HG03442 (cell line): ENCODE measurements at regions not wholly inside any gene's neighbourhood (a gene's known extent, or its start where the extent isn't known, plus 50 kb on each side); places are given as distances from the start of the nearest gene placed in this dataset.
"Not testable (repeated sequence)": the region's sequence is repeated elsewhere in the genome, so short reads cannot be mapped to it uniquely, and the experiment has no call there.

Source experiments
- ATAC-seq: cut with Tn5 transposase; IDR thresholded peaks from one replicate; pipeline ENCODE4 v1.9.1; 2021; ENCODE audit warnings: mild to moderate bottlenecking, moderate library complexity; ENCODE audit not compliant: unreplicated experiment

- no peak for ATAC-seq
These were observed 453.1 kb downstream of the TMEM121 start for GRCh38 chr14:105979446-105979845.

- no peak for ATAC-seq
These were observed 453.8 kb downstream of the TMEM121 start for GRCh38 chr14:105980224-105980623.

GRCh38 chr14:105981517-105982302 is 455.3 kb downstream of the TMEM121 start:
- not testable (repeated sequence) for ATAC-seq

- ATAC-seq = no peak
These were observed 456.3 kb downstream of the TMEM121 start for GRCh38 chr14:105982664-105983063.

GRCh38 chr14:105986894-105987284 is 460.5 kb downstream of the TMEM121 start:
- no peak for ATAC-seq

GRCh38 chr14:105987563-105987962 is 461.2 kb downstream of the TMEM121 start:
- ATAC-seq = no peak

GRCh38 chr14:105989566-105990302 is 463.4 kb downstream of the TMEM121 start:
- ATAC-seq = no peak

GRCh38 chr14:105991677-105992076 is 465.3 kb downstream of the TMEM121 start:
- not testable (repeated sequence) for ATAC-seq

GRCh38 chr14:105993814-105994213 is 467.4 kb downstream of the TMEM121 start:
- no peak for ATAC-seq

GRCh38 chr14:105995011-105995710 is 468.8 kb downstream of the TMEM121 start:
- not testable (repeated sequence) for ATAC-seq

- not testable (repeated sequence) for ATAC-seq
These were observed 472.2 kb downstream of the TMEM121 start for GRCh38 chr14:105998597-105998996.

- peak; percentile 79 for ATAC-seq
These were observed 473.1 kb downstream of the TMEM121 start for GRCh38 chr14:105999361-106000028.

GRCh38 chr14:106000029-106000511 is 473.7 kb downstream of the TMEM121 start:
- ATAC-seq = peak; percentile 31

- ATAC-seq = not testable (repeated sequence)
These were observed 474.9 kb downstream of the TMEM121 start for GRCh38 chr14:106001277-106001676.

- ATAC-seq = no peak
These were observed 477.0 kb downstream of the TMEM121 start for GRCh38 chr14:106003351-106003750.

- not testable (repeated sequence) for ATAC-seq
These were observed 478.8 kb downstream of the TMEM121 start for GRCh38 chr14:106004937-106005795.

GRCh38 chr14:106006043-106006442 is 479.7 kb downstream of the TMEM121 start:
- not testable (repeated sequence) for ATAC-seq

- ATAC-seq = not testable (repeated sequence)
These were observed 480.3 kb downstream of the TMEM121 start for GRCh38 chr14:106006716-106007115.

GRCh38 chr14:106010783-106011182 is 484.4 kb downstream of the TMEM121 start:
- ATAC-seq = no peak
